ENCODE measurements at regions not wholly inside any gene's neighbourhood (a gene's known extent, or its start where the extent isn't known, plus 50 kb on each side); places are given as distances from the start of the nearest gene placed in this dataset.

DNA sequence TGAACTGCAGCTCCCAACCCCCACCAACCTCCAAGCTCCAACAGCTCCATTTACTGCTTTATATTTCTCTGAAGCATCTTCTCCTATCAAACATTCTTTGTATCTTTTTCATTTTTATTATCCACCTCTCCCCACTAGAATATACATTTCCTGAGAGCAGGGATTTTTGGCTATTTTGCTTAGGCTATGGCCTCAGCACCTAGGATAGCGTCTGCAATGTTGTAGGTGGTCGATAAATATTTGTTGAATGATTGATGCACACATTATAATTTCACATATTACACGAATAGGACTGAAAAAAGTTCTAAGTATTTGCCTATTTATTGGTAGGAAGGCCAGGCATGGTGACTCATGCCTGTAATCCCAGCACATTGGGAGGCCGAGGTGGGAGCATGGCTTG is 658.7 kb upstream of the DIPK2B start:
- TF ChIP-seq, protein P1, sequence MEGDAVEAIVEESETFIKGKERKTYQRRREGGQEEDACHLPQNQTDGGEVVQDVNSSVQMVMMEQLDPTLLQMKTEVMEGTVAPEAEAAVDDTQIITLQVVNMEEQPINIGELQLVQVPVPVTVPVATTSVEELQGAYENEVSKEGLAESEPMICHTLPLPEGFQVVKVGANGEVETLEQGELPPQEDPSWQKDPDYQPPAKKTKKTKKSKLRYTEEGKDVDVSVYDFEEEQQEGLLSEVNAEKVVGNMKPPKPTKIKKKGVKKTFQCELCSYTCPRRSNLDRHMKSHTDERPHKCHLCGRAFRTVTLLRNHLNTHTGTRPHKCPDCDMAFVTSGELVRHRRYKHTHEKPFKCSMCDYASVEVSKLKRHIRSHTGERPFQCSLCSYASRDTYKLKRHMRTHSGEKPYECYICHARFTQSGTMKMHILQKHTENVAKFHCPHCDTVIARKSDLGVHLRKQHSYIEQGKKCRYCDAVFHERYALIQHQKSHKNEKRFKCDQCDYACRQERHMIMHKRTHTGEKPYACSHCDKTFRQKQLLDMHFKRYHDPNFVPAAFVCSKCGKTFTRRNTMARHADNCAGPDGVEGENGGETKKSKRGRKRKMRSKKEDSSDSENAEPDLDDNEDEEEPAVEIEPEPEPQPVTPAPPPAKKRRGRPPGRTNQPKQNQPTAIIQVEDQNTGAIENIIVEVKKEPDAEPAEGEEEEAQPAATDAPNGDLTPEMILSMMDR (IDR thresholded peaks at IDR 0.05 in 2 of 3, conservative IDR thresholded peaks at IDR 0.05 in 1 of 3; ENCODE audit: insufficient read depth in 2 of 3, low read depth in 1 of 3, low read length in 3 of 3) = no peak
- TF ChIP-seq ZNF146 (CRISPR knock-in tag; IDR thresholded peaks at IDR 0.05; ENCODE audit: unreplicated experiment) (no peak), ATF7 (IDR thresholded peaks at IDR 0.05) (no peak), PATZ1 (CRISPR knock-in tag; IDR thresholded peaks at IDR 0.05; ENCODE audit: borderline replicate concordance) (no peak), CBFA2T2 (conservative IDR thresholded peaks at IDR 0.05) (no peak), ESRRA (IDR thresholded peaks at IDR 0.05; ENCODE audit: borderline replicate concordance, low read depth) (no peak), PURB (CRISPR knock-in tag; IDR thresholded peaks at IDR 0.05; ENCODE audit: low read depth) (no peak), POLR2A (conservative IDR thresholded peaks at IDR 0.05) (no peak), CBX1 (IDR thresholded peaks at IDR 0.05; ENCODE audit: low read depth) (no peak), COPS2 (conservative IDR thresholded peaks at IDR 0.05) (no peak), CCAR2 (IDR thresholded peaks at IDR 0.05; ENCODE audit: low read depth, low read length) (no peak)
- TF ChIP-seq, protein P2, sequence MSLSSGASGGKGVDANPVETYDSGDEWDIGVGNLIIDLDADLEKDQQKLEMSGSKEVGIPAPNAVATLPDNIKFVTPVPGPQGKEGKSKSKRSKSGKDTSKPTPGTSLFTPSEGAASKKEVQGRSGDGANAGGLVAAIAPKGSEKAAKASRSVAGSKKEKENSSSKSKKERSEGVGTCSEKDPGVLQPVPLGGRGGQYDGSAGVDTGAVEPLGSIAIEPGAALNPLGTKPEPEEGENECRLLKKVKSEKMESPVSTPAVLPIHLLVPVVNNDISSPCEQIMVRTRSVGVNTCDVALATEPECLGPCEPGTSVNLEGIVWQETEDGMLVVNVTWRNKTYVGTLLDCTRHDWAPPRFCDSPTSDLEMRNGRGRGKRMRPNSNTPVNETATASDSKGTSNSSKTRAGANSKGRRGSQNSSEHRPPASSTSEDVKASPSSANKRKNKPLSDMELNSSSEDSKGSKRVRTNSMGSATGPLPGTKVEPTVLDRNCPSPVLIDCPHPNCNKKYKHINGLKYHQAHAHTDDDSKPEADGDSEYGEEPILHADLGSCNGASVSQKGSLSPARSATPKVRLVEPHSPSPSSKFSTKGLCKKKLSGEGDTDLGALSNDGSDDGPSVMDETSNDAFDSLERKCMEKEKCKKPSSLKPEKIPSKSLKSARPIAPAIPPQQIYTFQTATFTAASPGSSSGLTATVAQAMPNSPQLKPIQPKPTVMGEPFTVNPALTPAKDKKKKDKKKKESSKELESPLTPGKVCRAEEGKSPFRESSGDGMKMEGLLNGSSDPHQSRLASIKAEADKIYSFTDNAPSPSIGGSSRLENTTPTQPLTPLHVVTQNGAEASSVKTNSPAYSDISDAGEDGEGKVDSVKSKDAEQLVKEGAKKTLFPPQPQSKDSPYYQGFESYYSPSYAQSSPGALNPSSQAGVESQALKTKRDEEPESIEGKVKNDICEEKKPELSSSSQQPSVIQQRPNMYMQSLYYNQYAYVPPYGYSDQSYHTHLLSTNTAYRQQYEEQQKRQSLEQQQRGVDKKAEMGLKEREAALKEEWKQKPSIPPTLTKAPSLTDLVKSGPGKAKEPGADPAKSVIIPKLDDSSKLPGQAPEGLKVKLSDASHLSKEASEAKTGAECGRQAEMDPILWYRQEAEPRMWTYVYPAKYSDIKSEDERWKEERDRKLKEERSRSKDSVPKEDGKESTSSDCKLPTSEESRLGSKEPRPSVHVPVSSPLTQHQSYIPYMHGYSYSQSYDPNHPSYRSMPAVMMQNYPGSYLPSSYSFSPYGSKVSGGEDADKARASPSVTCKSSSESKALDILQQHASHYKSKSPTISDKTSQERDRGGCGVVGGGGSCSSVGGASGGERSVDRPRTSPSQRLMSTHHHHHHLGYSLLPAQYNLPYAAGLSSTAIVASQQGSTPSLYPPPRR (CRISPR knock-in tag; IDR thresholded peaks at IDR 0.05; ENCODE audit: borderline replicate concordance) = no peak
